ENCODE measurements at regions not wholly inside any gene's neighbourhood (a gene's known extent, or its start where the extent isn't known, plus 50 kb on each side); places are given as distances from the start of the nearest gene placed in this dataset.

DNA sequence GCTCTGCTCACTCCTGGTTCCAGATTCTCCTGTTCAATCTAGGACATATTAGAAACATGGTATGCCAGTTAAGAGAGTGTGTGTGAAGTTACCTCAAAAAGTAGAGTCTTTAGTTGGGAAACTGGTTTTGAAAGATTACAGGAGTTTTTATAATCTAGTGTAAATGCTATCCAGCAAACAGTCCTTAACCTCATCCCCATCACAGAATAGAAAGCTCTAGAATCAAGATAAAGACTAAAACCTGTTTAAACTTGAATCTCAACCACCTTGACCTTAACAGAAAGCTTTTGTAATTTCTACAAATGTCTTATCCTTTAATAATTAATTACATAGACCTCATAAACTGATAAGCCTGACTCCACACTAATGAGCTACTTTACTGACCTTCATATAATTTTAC lies 1288.7 kb upstream of the SORCS1 start:
- Histone ChIP-seq H3K4me1 (no peaks in the 10 kb centered on the region), H3K4me3 (ENCODE audit: low read depth, low read length) (no peak overlapping the region), H3K9me3 (no peaks in the 10 kb centered on the region), H3K36me3 (ENCODE audit: control insufficient read depth, insufficient read depth, low read length) (no peaks in the 10 kb centered on the region), H3K27me3 (replicated peaks; ENCODE audit: control insufficient read depth, insufficient read depth, low read length) (peaks cover 2% of the 10 kb centered on the region; the same call in 1 of the 2 replicates)
- Mint-ChIP-seq H3K27me3 (ENCODE audit: insufficient read depth, unreplicated experiment) (peaks cover 12% of the 10 kb centered on the region), H3K4me1 (ENCODE audit: low read depth, unreplicated experiment) (no peaks in the 10 kb centered on the region), H3K36me3 (ENCODE audit: insufficient read depth, unreplicated experiment) (no peaks in the 10 kb centered on the region), H3K9me3 (ENCODE audit: unreplicated experiment) (no peaks in the 10 kb centered on the region), H3K4me3 (ENCODE audit: unreplicated experiment) (no peak overlapping the region), H3K27ac (ENCODE audit: unreplicated experiment) (no peak overlapping the region)
- ChIA-PET POLR2A (no interaction called here), CTCF (no interaction called here)
- BruUV-seq (replicated peaks) = no TSS peak
- intact Hi-C loops (cut with micrococcal nuclease; ENCODE audit: unreplicated experiment) = no loop called here
- TF ChIP-seq, protein P1, sequence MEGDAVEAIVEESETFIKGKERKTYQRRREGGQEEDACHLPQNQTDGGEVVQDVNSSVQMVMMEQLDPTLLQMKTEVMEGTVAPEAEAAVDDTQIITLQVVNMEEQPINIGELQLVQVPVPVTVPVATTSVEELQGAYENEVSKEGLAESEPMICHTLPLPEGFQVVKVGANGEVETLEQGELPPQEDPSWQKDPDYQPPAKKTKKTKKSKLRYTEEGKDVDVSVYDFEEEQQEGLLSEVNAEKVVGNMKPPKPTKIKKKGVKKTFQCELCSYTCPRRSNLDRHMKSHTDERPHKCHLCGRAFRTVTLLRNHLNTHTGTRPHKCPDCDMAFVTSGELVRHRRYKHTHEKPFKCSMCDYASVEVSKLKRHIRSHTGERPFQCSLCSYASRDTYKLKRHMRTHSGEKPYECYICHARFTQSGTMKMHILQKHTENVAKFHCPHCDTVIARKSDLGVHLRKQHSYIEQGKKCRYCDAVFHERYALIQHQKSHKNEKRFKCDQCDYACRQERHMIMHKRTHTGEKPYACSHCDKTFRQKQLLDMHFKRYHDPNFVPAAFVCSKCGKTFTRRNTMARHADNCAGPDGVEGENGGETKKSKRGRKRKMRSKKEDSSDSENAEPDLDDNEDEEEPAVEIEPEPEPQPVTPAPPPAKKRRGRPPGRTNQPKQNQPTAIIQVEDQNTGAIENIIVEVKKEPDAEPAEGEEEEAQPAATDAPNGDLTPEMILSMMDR (IDR thresholded peaks at IDR 0.05; ENCODE audit: insufficient read depth in 1 of 2, low read depth in 1 of 2, low read length in 1 of 2, severe bottlenecking in 1 of 2, unreplicated experiment in 1 of 2) = no peak
- DNase-seq = no peak

DNA sequence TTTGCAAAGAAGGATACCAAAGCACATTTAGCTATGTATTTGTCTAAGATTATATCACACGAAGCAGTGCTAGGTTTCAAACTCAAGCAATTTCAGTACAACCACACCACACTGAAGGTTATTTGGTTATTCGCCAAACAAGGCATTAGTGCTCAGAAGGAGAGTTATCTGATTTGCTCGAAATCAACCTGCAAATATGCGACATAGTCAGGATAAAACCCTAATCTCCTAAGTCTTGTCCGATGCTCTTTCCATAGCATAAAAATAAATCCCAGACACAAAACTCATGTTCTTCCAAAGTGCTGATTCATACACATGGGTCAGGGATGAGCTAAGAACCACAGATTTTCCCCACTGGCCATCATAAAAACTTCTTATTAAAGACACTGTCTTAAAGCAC lies 1288.0 kb upstream of the SORCS1 start:
- intact Hi-C loops (cut with micrococcal nuclease; ENCODE audit: unreplicated experiment) = no loop called here
- Histone ChIP-seq H3K27me3 (replicated peaks; ENCODE audit: control insufficient read depth, insufficient read depth, low read length) (peaks cover 2% of the 10 kb centered on the region; the same call in 1 of the 2 replicates), H3K9me3 (no peaks in the 10 kb centered on the region), H3K4me1 (no peaks in the 10 kb centered on the region), H3K36me3 (ENCODE audit: control insufficient read depth, insufficient read depth, low read length) (no peaks in the 10 kb centered on the region), H3K4me3 (ENCODE audit: low read depth, low read length) (no peak overlapping the region)
- Mint-ChIP-seq H3K27me3 (ENCODE audit: insufficient read depth, unreplicated experiment) (peaks cover 12% of the 10 kb centered on the region), H3K9me3 (ENCODE audit: unreplicated experiment) (no peaks in the 10 kb centered on the region), H3K36me3 (ENCODE audit: insufficient read depth, unreplicated experiment) (no peaks in the 10 kb centered on the region), H3K4me1 (ENCODE audit: low read depth, unreplicated experiment) (no peaks in the 10 kb centered on the region), H3K4me3 (ENCODE audit: unreplicated experiment) (no peak overlapping the region), H3K27ac (ENCODE audit: unreplicated experiment) (no peak overlapping the region)
- POLR2A ChIA-PET = no interaction called here
- no peak for DNase-seq
- TF ChIP-seq, protein P1 (IDR thresholded peaks at IDR 0.05; ENCODE audit: insufficient read depth in 1 of 2, low read depth in 1 of 2, low read length in 1 of 2, severe bottlenecking in 1 of 2, unreplicated experiment in 1 of 2) = no peak
- no TSS peak for BruUV-seq (replicated peaks)
- CTCF ChIA-PET = no interaction called here

DNA sequence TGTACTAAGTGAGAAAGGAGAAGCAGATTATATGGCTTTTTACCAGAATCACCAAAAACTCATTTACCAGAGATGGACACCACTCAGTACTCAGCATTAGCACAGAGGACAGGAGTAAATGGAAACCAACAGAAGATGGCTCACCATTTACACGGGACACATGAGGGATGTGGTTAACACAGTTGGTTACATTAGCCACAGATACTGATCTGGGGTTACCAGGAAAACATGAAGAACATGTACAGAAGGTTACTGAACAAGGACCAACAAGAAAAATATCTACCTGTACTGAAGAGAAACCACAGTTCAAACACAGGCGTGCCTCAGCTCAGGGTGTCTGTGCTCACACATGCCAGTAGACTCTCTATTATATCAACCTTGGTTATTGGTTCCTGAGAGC lies 1285.8 kb upstream of the SORCS1 start:
- BruUV-seq (replicated peaks) = no TSS peak
- Mint-ChIP-seq H3K9me3 (ENCODE audit: unreplicated experiment) (no peaks in the 10 kb centered on the region), H3K27ac (ENCODE audit: unreplicated experiment) (no peak overlapping the region), H3K4me3 (ENCODE audit: unreplicated experiment) (no peak overlapping the region), H3K27me3 (ENCODE audit: insufficient read depth, unreplicated experiment) (peaks cover 12% of the 10 kb centered on the region), H3K4me1 (ENCODE audit: low read depth, unreplicated experiment) (no peaks in the 10 kb centered on the region), H3K36me3 (ENCODE audit: insufficient read depth, unreplicated experiment) (no peaks in the 10 kb centered on the region)
- DNase-seq = no peak
- ChIA-PET POLR2A (no interaction called here), CTCF (no interaction called here)
- peaks cover 2% of the 10 kb centered on the region; the same call in 1 of the 2 replicates for H3K27me3 ChIP-seq (replicated peaks; ENCODE audit: control insufficient read depth, insufficient read depth, low read length)
- no peaks in the 10 kb centered on the region for H3K9me3 ChIP-seq
- no peaks in the 10 kb centered on the region for H3K36me3 ChIP-seq (ENCODE audit: control insufficient read depth, insufficient read depth, low read length)
- H3K4me1 ChIP-seq = no peaks in the 10 kb centered on the region
- TF ChIP-seq, protein P1 (IDR thresholded peaks at IDR 0.05; ENCODE audit: insufficient read depth in 1 of 2, low read depth in 1 of 2, low read length in 1 of 2, severe bottlenecking in 1 of 2, unreplicated experiment in 1 of 2) = no peak
- H3K4me3 ChIP-seq (ENCODE audit: low read depth, low read length) = no peak overlapping the region
- intact Hi-C loops (cut with micrococcal nuclease; ENCODE audit: unreplicated experiment) = no loop called here
